GM19467 (cell line): ENCODE measurements at regions not wholly inside any gene's neighbourhood (a gene's known extent, or its start where the extent isn't known, plus 50 kb on each side); places are given as distances from the start of the nearest gene placed in this dataset.

Experiments
- ATAC-seq: cut with Tn5 transposase; IDR thresholded peaks from one replicate; pipeline ENCODE4 v1.9.1; 2021; ENCODE audit warnings: mild to moderate bottlenecking, moderate library complexity; ENCODE audit not compliant: unreplicated experiment

DNA sequence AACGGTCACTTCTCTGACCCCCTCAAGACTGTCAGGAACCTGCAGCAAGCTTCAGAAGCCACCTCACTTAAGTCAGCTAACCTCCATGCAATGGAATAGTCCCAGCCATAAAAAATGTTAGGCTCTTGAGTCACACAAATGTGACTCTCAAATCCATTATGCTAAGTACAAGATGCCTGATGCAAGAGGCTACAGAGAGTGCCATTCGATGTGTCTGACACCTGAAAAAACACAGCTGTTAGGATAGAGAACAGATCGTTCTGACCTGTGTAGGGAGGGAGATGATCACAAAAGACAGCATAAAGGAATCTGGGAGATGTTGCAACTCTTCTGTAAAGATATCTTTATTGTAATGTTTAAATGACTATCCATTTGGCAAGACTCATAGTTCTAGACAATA is 712.4 kb downstream of the TBC1D22A start:
- ATAC-seq, result no peak

DNA sequence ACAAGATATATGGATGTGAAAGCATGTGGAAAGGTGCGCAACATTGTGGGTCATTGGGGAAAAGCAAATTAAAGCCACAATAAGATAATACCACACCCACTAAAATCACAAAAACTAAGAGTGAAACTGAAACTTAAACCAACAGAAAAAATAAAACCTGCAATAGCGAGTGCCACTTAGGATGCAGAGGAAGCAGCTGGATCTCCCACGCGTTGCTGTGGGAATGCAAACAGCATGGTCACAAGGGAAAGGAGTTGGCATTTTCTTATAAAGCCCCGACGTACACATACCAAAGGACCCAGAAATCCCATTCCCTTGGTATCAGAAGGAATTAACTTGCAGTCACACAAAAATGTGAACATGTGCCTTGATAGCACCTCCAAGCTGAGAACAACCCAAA is 712.0 kb downstream of the TBC1D22A start:
- ATAC-seq, result no peak

DNA sequence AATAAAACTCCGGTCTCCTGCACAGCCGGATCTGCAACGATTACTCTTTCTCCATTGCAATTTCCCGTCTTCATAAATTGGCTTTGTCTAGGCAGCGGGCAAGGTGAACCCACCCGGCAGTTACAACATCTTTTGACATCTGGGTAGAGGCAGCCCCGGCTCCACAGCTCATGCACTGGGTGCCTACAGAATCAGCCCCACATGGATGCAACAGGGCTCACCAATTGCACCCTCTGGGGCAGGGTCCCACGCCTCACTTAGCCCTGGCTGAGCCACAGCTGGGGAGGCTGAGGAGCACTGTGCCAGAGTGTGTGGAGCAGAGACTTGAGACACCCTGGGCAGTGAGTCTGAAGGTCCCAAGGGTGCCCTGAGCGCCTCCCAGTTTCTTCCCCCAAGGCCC is 710.2 kb downstream of the TBC1D22A start:
- no peak for ATAC-seq

DNA sequence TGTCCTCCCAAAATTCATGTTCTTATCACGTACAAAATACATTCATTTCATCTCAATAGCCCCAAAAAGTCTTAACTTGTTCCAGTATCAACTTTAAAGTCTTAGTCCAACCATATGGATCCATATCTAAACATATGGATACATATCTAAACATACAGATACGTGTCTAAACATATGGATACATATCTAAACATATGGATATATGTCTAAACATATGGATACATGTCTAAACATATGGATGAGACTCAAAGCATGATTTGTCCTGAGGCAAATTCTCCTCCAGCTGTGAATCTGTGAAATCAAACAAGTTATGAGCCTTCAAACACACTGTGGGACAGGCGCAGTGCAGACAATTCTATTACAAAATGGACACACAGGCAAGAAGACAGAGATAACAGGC is 709.0 kb downstream of the TBC1D22A start:
- no peak for ATAC-seq

DNA sequence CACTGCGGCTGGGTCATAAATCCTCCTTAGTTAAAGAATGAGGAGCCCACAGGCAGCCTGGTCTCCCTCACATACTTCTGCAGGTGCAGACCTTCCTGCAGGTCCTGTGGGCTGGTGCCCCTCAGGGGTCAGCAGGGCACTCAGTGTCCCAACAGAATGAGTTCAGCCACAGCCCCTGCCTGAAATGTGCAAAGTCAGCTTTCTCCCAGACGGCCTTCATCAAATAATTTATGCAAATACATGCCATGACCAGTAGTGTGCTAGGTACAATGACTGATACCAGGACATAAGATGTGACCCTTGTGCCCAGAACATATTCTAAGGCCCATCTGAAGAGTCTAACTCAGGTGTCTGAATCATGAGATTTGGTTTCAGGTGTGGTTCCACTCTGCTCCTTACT is 703.4 kb downstream of the TBC1D22A start:
- ATAC-seq, result no peak

DNA sequence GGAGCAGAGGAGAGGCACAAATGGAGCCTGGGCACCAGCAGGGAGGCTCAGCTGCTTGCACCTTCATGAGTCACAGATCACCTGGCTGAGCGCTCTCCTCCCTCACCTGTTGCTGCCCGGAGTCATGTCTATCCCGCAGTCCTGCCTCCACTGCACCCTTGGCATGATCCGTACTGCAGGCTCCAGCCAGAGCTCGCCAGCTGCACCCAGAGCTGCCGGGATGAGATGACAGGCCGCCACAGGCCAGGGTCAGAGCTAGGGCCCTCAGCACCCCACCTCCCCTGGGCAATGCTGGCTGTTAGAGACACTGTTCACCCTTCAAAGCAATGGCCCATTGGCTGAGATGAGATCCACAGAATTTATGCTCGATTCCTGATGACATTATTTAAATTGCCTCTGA is 702.8 kb downstream of the TBC1D22A start:
- no peak for ATAC-seq

DNA sequence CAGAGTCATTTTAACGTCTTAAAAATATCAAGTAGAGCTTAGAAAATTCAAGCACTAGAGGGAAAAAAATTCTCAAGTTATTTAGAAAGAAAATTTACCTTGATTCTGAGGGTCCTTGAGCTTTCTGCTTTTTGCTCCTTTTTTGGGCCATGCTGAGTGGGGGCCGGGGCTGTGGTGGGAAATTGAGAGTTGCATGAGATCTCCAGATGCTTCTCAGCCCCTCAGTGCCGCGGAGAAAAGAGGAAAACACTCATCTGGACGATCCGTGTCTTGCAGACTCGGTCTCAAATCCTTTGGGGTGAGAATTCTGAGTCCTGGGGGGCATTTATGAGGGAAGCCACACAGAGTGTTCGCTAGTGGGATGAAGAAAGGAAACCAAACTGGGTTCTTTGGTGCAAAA is 700.8 kb downstream of the TBC1D22A start:
- no peak for ATAC-seq

DNA sequence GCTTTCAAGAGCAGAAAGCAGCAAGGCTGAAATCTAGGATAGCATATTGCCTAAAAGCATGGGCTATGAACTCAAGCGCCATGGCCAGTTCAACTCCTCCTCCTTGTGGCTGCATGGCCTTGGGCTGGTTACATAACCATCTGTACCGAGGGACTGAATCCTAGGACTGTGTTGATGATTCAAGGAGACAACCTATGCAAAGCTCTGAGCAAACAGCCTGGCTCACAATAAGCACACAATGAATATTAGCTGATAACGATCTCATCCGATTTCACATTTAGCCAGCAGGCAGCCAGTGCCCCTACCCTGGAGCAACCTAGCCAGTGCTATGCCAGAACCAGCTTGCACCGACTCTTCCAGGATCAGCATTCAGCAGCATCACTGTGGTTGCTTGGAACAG is 698.4 kb downstream of the TBC1D22A start:
- no peak for ATAC-seq

DNA sequence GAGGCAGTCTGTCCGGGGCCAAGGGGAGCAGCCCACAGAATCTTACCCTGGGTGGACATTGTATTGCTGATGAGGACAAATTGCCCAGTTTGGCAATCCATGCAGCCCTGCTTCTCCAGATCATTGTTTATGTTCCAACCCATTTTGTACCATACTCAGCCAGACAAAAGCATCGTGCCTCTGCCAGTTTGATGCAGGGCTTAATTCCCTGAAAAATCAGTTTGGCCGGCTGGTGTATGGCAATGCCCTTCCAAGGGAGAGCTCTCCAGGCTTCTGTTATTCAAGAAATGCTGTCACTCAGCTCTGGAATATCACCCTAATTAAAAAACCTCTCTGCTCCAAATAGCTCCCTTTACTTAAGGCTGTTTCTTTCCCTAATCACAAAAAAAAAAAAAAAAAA is 697.7 kb downstream of the TBC1D22A start:
- ATAC-seq, result no peak

DNA sequence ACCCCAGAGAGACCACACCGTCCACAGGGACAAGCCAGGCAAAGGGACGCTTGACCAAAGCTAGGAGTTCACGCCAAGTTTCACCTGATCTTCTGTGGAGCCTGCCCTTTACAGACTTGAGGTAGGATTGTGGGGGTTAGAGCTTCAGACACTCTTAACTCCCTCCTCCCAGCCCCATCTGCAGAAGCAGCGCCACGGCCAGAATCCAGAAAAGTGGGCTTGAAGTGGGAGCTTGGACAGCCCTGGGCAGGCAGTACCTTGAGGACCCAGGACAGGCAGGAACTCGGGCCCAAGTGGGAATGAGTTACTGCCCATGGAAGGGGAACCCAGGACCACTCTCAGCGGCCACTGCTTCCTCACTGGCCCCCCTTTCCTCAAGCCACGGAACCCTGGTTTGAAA is 695.9 kb downstream of the TBC1D22A start:
- ATAC-seq, result no peak

DNA sequence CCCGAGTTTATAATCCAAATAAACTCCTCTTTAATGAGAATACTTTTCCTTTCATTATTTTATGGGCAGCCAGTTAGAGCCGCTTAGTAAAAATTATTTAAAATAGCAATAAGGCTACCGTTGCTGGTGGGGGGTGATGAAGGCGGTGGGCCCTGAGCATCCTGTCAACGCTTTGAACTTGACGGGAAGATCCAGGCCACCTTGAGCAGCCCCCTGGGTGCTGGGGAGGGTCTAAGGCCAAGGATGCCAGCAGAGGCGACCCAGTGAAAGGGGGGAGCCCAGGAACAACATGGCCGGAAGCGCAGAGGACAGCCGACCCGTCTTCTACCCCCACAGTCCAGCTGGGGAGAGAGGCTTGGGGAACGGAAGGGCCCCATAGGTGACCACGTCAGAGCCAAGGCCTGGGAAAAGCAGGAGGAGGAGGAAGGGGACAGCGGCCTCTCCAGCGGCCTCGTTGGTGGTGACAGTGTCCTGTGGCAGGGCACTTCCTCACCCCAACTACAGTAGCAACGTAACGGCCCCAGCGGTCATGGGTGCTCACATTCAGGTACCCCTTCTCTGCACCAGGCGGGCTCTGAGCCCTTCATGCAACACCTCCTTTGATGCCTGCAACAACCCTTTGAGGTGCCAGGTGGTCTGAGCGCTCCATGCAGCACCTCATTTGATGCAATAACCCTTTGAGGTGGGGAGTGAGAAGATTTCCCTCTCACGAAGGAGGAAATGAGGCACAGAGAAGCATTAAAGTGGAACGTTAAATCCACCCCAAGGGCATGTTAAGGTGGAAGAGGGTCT is 695.3 kb downstream of the TBC1D22A start:
- ATAC-seq, result no peak

DNA sequence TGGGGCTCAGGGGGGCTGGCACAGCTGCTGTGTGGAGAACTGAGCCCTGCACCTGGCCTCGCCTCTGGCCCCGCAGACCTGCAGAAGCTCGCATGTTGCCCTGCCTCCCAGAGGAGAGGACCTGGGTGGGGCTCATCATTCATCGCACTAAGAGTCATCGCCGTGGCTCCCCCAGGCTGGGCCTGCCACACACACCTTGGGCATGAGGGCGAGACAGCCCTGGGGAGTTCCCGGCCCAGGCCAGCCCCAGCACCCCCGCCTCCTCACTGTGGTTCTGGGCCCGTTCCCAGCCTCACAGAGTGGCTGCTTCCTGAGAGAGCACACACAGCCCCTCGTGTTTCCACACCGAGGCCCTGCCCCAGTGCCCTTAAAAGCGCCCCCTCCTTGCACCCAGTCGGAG is 694.6 kb downstream of the TBC1D22A start:
- no peak for ATAC-seq

DNA sequence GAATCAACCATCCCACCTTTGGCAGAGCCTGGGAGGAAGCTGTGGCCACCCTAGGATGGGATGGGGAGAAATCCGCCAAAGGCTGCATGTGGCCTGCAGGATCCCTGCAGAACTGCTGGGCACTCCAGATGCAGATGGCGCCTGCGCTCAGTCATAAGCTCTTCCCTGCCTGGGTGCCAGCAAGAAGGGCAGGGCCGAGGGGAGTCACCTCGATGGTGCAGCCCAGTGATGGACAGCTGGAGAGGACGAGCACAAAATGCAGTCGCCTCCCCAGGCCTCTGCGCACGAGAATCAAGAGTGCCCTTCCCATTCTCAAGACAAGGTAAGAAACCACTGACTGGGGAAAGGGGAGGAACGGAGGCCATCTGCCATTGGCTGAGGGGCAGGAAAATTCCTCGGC is 693.6 kb downstream of the TBC1D22A start:
- ATAC-seq, result no peak

DNA sequence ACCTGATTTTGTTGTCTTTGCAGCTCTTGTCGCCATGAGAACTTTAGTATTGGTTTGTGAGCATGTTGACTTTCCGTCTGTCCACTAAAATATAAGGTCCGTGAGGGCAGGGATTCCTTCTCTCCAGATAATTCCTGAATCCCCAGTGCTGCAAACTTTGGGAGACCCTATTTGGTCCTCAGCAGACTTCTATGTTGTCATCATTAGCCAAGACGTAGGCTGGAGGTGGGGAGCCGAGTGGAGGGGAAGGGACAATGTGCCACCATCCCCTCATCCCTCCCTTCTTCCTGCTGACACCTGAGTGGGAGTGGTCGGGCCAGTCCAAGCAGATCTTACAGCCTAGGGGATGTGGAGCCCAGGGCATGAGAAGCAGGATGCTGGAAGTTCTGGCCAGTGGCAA is 690.6 kb downstream of the TBC1D22A start:
- no peak for ATAC-seq

DNA sequence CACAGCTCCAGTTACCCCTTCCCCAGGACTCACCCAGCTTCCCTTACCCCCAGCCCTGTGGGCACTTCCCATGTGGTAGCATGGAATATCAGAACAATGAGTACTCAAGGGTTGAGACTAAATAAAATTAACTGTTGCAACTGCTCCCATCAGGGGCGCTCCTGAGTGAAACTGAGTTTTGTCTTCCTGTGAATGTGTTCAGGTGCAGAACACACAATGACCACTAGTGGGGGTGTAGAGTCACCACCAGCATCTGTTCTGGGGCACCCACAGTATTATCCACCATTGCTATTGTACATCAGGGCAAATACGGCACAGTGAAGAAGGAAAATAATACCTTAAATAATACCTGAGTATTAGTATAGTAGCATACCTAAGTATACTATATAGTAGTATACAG is 689.7 kb downstream of the TBC1D22A start:
- no peak for ATAC-seq

DNA sequence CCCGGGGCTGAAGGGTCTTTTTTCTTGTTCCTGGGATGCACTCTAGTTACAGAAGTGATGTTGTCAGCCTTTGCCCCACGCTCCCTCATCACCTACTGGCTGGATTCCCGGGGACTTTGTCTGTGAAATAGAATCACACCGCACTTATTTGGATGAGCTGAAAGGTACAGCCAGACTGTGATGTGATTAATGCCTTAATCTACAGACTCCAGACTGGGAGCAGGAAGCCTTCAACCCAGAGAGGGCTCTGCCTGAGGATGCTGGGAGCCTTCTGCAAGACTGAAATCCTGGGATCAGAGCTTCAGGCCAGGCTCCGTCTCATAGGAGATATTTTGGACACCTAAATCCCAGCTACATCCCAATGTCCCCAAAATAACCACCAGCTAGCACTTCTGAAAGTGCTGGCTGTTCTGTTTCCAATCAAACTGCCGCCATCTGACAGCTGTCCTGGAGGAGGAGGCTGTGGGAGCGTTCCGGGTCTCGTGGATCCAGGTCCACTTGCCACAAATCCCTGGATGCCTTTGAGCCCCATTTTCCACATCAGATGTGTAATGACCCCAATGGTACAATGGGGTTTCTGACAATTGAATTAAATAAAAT is 688.5 kb downstream of the TBC1D22A start:
- ATAC-seq, result no peak

DNA sequence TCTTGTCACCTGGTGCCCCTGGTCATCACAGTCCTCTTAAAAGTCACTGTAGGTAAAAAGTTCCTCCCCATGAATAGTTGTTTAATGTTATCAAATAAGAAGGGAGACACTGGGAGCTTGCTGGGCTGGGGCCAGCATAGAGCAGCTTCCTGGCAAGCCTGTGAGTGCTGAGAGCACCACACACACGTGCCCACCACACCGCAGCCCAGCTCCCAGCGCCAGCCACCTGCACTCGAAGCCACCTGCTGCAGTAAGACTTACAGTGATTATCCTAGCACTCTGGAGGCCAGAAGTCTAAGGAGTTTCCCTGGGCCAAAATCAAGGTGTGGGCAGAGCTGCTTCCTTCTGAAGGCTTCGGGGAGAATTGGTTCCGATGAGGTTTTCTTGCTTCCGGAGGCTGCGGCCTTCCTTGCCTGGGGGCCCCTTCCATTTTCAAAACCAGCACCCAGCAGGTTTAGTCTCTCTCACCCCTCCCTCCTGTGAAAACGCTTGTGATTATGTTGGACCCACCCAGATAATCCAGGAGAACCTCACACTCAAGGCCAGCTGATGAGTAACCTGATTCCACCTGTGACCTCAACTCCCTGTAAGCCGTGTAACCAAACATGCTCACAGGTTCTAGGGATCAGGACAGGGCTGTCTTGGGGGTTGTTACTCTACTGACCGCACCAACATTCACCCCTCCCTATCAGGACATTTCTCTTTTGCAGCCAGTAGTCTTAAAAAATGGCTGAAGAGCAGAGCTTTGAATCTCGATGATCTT is 687.2 kb downstream of the TBC1D22A start:
- no peak for ATAC-seq

DNA sequence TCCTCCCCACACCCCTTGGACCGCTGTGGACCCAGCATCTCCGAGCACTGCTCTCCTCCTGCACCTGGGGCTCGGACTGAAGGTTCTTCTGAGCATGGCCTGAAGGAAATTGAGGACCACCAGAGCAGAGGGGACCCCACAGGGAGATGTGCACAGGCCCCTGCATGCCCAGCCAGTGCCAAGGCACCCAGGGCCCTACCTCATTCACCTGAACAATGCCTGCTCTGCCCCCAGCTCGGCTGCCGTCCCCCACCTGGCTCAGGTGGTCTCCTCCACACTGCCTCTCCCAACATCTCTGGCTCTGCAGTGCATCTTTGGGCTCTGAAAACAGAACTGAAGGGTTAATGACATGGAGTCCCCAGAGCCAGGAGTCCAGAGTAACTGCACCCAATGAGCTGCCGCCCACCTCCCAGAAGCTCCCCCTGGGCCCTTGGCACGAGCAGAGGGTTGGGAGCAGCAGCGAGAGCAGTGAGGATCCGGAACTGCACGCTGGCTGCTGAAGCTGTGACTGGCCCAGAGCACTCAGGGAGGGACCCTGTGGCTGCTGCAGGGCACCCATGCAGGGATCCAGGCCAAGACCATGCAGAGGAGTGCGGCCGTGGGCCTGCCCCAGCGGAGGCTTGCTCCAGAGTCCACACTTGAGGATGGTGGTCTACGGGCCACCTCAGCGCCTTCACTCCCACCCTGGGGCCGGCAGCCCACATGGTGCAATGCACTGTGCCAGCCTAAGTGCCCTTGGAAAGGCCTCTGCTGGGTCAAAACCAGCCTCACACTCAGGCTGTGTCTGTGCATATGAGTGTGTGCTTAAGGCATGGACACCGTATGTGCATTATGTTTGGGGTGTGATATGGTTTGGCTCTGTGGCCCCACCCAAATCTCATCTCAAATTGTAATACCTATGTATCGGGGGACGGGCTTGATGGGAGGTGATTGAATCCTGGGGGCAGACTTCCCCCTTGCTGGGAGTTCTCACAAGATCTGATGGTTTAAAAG is 686.1 kb downstream of the TBC1D22A start:
- ATAC-seq, result no peak

DNA sequence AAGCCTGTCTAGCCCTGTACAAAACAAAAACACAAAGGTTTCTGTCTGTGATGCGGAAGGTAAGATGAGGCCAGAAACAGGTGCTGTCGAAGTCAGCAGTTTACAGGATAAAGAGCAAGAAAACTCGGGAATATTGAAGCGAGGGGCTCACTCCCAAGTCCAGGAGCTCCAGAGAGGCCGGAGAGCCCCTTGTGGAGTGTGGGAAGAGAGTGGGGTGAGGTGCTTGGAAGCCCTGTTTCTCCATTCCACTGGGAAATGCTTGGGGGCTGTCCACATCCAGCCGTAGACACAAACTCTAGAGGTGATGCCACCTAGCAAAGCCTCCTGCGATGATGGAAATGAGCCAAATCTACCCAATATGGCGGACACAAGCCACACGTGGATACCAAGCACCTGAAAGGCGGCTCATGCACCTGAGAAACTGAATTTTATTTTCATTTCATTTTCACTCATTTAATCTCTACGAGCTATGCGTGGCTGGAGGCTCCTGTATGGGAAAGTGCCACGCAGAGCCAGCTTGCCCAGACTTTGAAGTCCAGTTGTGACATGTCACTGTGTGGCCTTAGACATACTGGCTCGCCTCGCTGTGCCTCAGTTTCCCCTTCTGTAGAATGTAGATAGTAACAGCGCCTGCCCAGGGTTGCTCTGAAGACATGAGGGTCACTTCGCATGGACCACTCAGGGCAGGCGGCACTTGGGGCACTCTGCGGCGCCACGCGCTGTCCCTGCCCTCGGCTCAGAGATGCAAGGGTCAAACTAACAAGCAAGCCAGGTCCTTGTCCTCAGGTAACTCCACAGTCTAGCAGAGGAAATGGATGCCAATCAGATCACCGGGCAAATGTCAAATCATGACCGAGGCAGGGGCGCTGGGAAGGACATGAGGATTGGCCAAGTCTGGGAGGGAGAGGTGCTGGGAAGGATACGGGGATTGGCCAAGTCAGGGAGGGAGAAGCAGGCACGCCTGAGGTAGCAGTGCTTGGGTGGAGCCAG is 684.7 kb downstream of the TBC1D22A start:
- no peak for ATAC-seq

DNA sequence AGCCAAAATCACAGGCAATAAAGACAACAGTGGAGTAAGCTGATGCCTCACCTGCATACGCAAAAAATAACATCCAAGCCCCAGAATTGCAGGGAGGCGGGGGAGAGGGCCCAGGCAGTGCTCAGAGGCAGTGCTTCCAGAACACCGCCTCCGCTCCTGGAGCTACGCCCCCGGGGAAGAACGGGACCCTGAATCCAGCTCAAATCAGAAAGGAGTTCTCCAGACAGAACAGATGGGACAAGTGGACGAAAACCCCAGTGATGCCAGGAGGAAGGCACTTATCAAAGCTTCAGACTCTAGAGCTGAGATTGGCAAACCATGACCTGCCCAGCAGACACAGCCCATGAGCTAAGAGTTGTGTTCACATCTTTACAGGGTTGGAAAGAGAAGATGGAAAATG is 683.9 kb downstream of the TBC1D22A start:
- no peak for ATAC-seq
